H1 (cell line): ENCODE measurements at regions not wholly inside any gene's neighbourhood (a gene's known extent, or its start where the extent isn't known, plus 50 kb on each side); places are given as distances from the start of the nearest gene placed in this dataset.

ENCODE experiments used
- CTCF ChIA-PET: fragments of 300-600 bp; sonication (Branson Sonifier 250); formaldehyde crosslinking; loops from one replicate; lab custom pipeline; 2021; ENCODE audit not compliant: partially characterized antibody; lab: Charles Lee
- POLR2A ChIA-PET: fragments of 300-600 bp; sonication (Branson Sonifier 250); formaldehyde crosslinking; loops from one replicate; lab custom pipeline; 2021; ENCODE audit warnings: inconsistent platforms; ENCODE audit not compliant: partially characterized antibody; lab: Charles Lee
- DNase-seq, 2 experiments: peaks; one replicate each; pipeline versions ENCODE4 v3.0.0 to v3.0.0-alpha.2; 2010 to 2022; ENCODE audit warnings: low spot score in 2 of 2, low read depth in 1 of 2, mixed read lengths in 1 of 2
- FAIRE-seq: peaks from 2 replicates; lab custom pipeline; 2011; peaks lifted over from hg19 to GRCh38; lab: Jason Lieb, UNC
- H2AFZ ChIP-seq: 2 replicates; pipeline ENCODE4 v1.8.1; 2012; ENCODE audit warnings: low read length, inconsistent platforms
- H2AK5ac ChIP-seq: 2 replicates; pipeline ENCODE4 v1.6.1; 2013; ENCODE audit warnings: low read depth, low read length
- H2BK120ac ChIP-seq: replicated peaks from 2 replicates; pipeline ENCODE3; 2013; ENCODE audit warnings: low read depth, low read length, inconsistent platforms
- H2BK12ac ChIP-seq: 2 replicates; pipeline ENCODE4 v1.6.1; 2013; ENCODE audit warnings: low read depth, low read length
- H2BK15ac ChIP-seq: 2 replicates; pipeline ENCODE4 v1.6.1; 2013; ENCODE audit warnings: low read length
- H2BK20ac ChIP-seq: 2 replicates; pipeline ENCODE4 v1.6.1; 2013; ENCODE audit warnings: low read length
- H2BK5ac ChIP-seq: 2 replicates; pipeline ENCODE4 v1.6.1; 2013; ENCODE audit warnings: low read depth, low read length
- H3K14ac ChIP-seq: 2 replicates; pipeline ENCODE4 v1.6.1; 2013; ENCODE audit warnings: inconsistent platforms; ENCODE audit not compliant: insufficient read length
- H3K18ac ChIP-seq: 2 replicates; pipeline ENCODE4 v1.6.1; 2013; ENCODE audit warnings: low read length; ENCODE audit errors: extremely low read depth
- H3K23ac ChIP-seq: 2 replicates; pipeline ENCODE4 v1.6.1; 2013; ENCODE audit warnings: inconsistent platforms; ENCODE audit not compliant: insufficient read length
- H3K23me2 ChIP-seq: 2 replicates; pipeline ENCODE4 v1.6.1; 2013; ENCODE audit warnings: low read depth, low read length
- H3K27ac ChIP-seq: 2 replicates; pipeline ENCODE4 v1.6.1; 2011; ENCODE audit warnings: low read depth, low read length, inconsistent platforms
- H3K27me3 ChIP-seq, 4 experiments: replicated peaks in 1 of 4; 1 replicate in 1 of 4; 2 replicates in 3 of 4; pipeline versions ENCODE4 v1.6.1 to v1.8.1; 2011 to 2013; ENCODE audit warnings: low read length in 3 of 4, mild to moderate bottlenecking in 3 of 4, inconsistent platforms in 2 of 4, mixed read lengths in 2 of 4, moderate library complexity in 1 of 4; ENCODE audit not compliant: control insufficient read depth in 3 of 4, insufficient read depth in 3 of 4; ENCODE audit errors: extremely low read depth in 1 of 4
- H3K36me3 ChIP-seq, 4 experiments: 2 replicates each; pipeline versions ENCODE4 v1.6.1 to v1.8.1; 2011 to 2013; ENCODE audit warnings: mild to moderate bottlenecking in 4 of 4, low read length in 3 of 4, moderate library complexity in 2 of 4, control low read depth in 1 of 4, inconsistent platforms in 1 of 4; ENCODE audit not compliant: insufficient read depth in 4 of 4, control insufficient read depth in 2 of 4
- H3K4ac ChIP-seq: replicated peaks from 2 replicates; pipeline ENCODE3; 2013; ENCODE audit warnings: low read length, low read depth, mixed read lengths, inconsistent platforms; ENCODE audit not compliant: insufficient read length
- H3K4me1 ChIP-seq, 4 experiments: replicated peaks in 1 of 4; 1 replicate in 1 of 4; 2 replicates in 3 of 4; pipeline versions ENCODE4 v1.6.1 to v1.8.1; 2011 to 2013; ENCODE audit warnings: low read length in 3 of 4, inconsistent platforms in 2 of 4, mixed read lengths in 1 of 4; ENCODE audit not compliant: insufficient read depth in 4 of 4, control insufficient read depth in 3 of 4
- H3K4me2 ChIP-seq, 2 experiments: 2 replicates each; pipeline versions ENCODE4 v1.6.1 to v1.8.1; 2011 to 2013; ENCODE audit warnings: low read depth in 2 of 2, low read length in 2 of 2, control low read depth in 1 of 2, inconsistent platforms in 1 of 2, mild to moderate bottlenecking in 1 of 2; ENCODE audit not compliant: insufficient read depth in 1 of 2
- H3K4me3 ChIP-seq, 4 experiments: fragments of 200-600, 300-600 bp in 1 of 4; sonication (generic), shearing (Covaris generic), sonication (Bioruptor Twin) in 1 of 4; 2 replicates each; pipeline versions ENCODE4 v1.5.1 to v1.8.1; 2011 to 2016; ENCODE audit warnings: low read length in 4 of 4, low read depth in 3 of 4, control low read depth in 2 of 4, inconsistent platforms in 2 of 4, mild to moderate bottlenecking in 2 of 4, mixed read lengths in 1 of 4, moderate library complexity in 1 of 4; ENCODE audit not compliant: insufficient read depth in 2 of 4; ENCODE audit errors: extremely low read depth in 1 of 4
- H3K56ac ChIP-seq: replicated peaks from 2 replicates; pipeline ENCODE3; 2013; ENCODE audit warnings: low read depth, mild to moderate bottlenecking, mixed read lengths, low read length, inconsistent platforms; ENCODE audit not compliant: insufficient read length
- H3K79me1 ChIP-seq: 2 replicates; pipeline ENCODE4 v1.6.1; 2013; ENCODE audit warnings: low read depth, low read length, control low read depth
- H3K79me2 ChIP-seq, 2 experiments: 2 replicates each; pipeline versions ENCODE4 v1.6.1 to v1.8.1; 2012 to 2013; ENCODE audit warnings: low read length in 2 of 2, mild to moderate bottlenecking in 2 of 2, inconsistent platforms in 1 of 2; ENCODE audit not compliant: insufficient read depth in 2 of 2, control insufficient read depth in 1 of 2
- H3K9ac ChIP-seq, 4 experiments: replicated peaks in 1 of 4; 1 replicate in 1 of 4; 2 replicates in 3 of 4; pipeline versions ENCODE4 v1.6.1 to v1.8.1; 2011 to 2013; ENCODE audit warnings: low read depth in 3 of 4, low read length in 3 of 4, control low read depth in 2 of 4, mild to moderate bottlenecking in 2 of 4, moderate library complexity in 2 of 4, inconsistent platforms in 1 of 4; ENCODE audit errors: extremely low read depth in 1 of 4
- H3K9me3 ChIP-seq, 2 experiments: 2 replicates each; pipeline versions ENCODE4 v1.6.1 to v1.8.1; 2012 to 2013; ENCODE audit warnings: mild to moderate bottlenecking in 2 of 2, moderate library complexity in 2 of 2, control low read depth in 1 of 2, inconsistent platforms in 1 of 2, low read depth in 1 of 2, low read length in 1 of 2, mixed read lengths in 1 of 2; ENCODE audit not compliant: insufficient read depth in 2 of 2
- H4K20me1 ChIP-seq, 2 experiments: replicated peaks in 1 of 2; 2 replicates each; pipeline versions ENCODE3 to v1.8.1; 2011 to 2013; ENCODE audit warnings: inconsistent platforms in 2 of 2, low read length in 2 of 2, mild to moderate bottlenecking in 1 of 2; ENCODE audit not compliant: insufficient read depth in 2 of 2, control insufficient read depth in 1 of 2
- H4K5ac ChIP-seq: 2 replicates; pipeline ENCODE4 v1.6.1; 2013; ENCODE audit warnings: low read length, low read depth, mixed read lengths, inconsistent platforms; ENCODE audit not compliant: insufficient read length
- H4K8ac ChIP-seq: 2 replicates; pipeline ENCODE4 v1.8.0; 2013; ENCODE audit warnings: mild to moderate bottlenecking, moderate library complexity, low read length, inconsistent platforms; ENCODE audit not compliant: insufficient read depth; ENCODE audit errors: extremely low read depth
- H4K91ac ChIP-seq: replicated peaks from 2 replicates; pipeline ENCODE3; 2013; ENCODE audit warnings: low read length, mixed read lengths, inconsistent platforms; ENCODE audit not compliant: insufficient read length
- CREB1 ChIP-seq: IDR thresholded peaks from 2 replicates; pipeline ENCODE4 v1.6.1; 2012; ENCODE audit warnings: inconsistent platforms
- KDM1A ChIP-seq: fragments of 200-600, 300-600 bp; sonication (generic); IDR thresholded peaks from 2 replicates; pipeline ENCODE4 v1.7.1; 2016; ENCODE audit warnings: mild to moderate bottlenecking, low read length, borderline replicate concordance
- RXRA ChIP-seq: IDR thresholded peaks from 2 replicates; pipeline ENCODE4 v1.6.1; 2011; ENCODE audit warnings: low read depth, mild to moderate bottlenecking, low read length, moderate library complexity; ENCODE audit not compliant: insufficient read depth
- SP4 ChIP-seq: IDR thresholded peaks from 2 replicates; pipeline ENCODE4 v1.6.1; 2012; ENCODE audit warnings: low read length, inconsistent platforms

- Histone ChIP-seq H2AFZ (peak overlapping the region; percentile 26), H3K9me3 (no peaks in the 10 kb centered on the region), H4K8ac (no peak overlapping the region), H3K4me2 (no peak overlapping the region), H3K9ac (no peak overlapping the region), H3K56ac (no peak overlapping the region), H3K79me2 (no peaks in the 10 kb centered on the region), H3K23ac (no peak overlapping the region), H4K91ac (no peak overlapping the region), H3K4me1 (0 out of 7 replicates have a peak, but pooled peaks cover 0 to 3% (median 0%) of the 10 kb centered on the region in 4 experiments), H2AK5ac (no peak overlapping the region), H3K27me3 (no peaks in the 10 kb centered on the region), H4K20me1 (no peaks in the 10 kb centered on the region), H2BK20ac (no peak overlapping the region), H2BK12ac (no peak overlapping the region), H3K79me1 (no peaks in the 10 kb centered on the region), H3K23me2 (no peaks in the 10 kb centered on the region), H3K36me3 (no peaks in the 10 kb centered on the region), H4K5ac (no peak overlapping the region), H3K18ac (no peak overlapping the region), H3K4ac (no peak overlapping the region), H2BK15ac (no peak overlapping the region), H2BK120ac (no peak overlapping the region), H3K14ac (no peak overlapping the region), H3K27ac (no peak overlapping the region), H3K4me3 (no peak overlapping the region), H2BK5ac (no peak overlapping the region)
- POLR2A ChIA-PET: no interaction called here
- no peak for FAIRE-seq
- DNase-seq: no peak
- TF ChIP-seq RXRA: no peak
- TF ChIP-seq SP4: no peak
- TF ChIP-seq KDM1A: no peak
- no peak for TF ChIP-seq CREB1
- CTCF ChIA-PET: no interaction called here
Observed at GRCh38 chr4:19030536-19030935, 1009.0 kb upstream of the LCORL start.
